ENCODE measurements at regions not wholly inside any gene's neighbourhood (a gene's known extent, or its start where the extent isn't known, plus 50 kb on each side); places are given as distances from the start of the nearest gene placed in this dataset.

DNA sequence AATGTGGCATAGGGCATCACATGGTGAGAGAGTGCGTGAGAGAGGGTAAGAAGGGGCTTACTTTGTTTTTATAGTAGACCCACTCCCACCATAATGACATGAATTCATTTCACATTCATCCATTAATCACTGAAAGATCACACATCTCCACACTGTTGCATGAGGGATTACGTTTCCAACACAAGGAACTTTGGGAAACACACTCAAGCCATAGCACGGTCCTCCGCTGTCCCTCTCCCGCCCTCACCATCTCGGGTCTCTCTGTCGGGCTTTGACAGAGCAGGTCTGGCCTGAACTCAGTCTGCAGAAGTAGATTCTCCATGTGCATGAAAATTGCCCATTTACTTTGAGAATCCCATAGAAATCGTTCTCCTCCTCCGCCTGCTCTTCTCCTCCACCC lies 312.2 kb downstream of the MATN1 start:
- H3K36me3 ChIP-seq (ENCODE audit: control insufficient read depth, insufficient read depth, low read length): no peaks in the 10 kb centered on the region
- H3K27me3 ChIP-seq (ENCODE audit: control insufficient read depth, insufficient read depth, low read length): peaks cover 6% of the 10 kb centered on the region
- H3K4me3 ChIP-seq (ENCODE audit: low read depth, low read length): no peak overlapping the region
- no peak for DNase-seq (ENCODE audit: low read depth)
- TF ChIP-seq, protein P1, sequence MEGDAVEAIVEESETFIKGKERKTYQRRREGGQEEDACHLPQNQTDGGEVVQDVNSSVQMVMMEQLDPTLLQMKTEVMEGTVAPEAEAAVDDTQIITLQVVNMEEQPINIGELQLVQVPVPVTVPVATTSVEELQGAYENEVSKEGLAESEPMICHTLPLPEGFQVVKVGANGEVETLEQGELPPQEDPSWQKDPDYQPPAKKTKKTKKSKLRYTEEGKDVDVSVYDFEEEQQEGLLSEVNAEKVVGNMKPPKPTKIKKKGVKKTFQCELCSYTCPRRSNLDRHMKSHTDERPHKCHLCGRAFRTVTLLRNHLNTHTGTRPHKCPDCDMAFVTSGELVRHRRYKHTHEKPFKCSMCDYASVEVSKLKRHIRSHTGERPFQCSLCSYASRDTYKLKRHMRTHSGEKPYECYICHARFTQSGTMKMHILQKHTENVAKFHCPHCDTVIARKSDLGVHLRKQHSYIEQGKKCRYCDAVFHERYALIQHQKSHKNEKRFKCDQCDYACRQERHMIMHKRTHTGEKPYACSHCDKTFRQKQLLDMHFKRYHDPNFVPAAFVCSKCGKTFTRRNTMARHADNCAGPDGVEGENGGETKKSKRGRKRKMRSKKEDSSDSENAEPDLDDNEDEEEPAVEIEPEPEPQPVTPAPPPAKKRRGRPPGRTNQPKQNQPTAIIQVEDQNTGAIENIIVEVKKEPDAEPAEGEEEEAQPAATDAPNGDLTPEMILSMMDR (IDR thresholded peaks at IDR 0.05; ENCODE audit: insufficient read depth, low read length, poor library complexity, severe bottlenecking): no peak

DNA sequence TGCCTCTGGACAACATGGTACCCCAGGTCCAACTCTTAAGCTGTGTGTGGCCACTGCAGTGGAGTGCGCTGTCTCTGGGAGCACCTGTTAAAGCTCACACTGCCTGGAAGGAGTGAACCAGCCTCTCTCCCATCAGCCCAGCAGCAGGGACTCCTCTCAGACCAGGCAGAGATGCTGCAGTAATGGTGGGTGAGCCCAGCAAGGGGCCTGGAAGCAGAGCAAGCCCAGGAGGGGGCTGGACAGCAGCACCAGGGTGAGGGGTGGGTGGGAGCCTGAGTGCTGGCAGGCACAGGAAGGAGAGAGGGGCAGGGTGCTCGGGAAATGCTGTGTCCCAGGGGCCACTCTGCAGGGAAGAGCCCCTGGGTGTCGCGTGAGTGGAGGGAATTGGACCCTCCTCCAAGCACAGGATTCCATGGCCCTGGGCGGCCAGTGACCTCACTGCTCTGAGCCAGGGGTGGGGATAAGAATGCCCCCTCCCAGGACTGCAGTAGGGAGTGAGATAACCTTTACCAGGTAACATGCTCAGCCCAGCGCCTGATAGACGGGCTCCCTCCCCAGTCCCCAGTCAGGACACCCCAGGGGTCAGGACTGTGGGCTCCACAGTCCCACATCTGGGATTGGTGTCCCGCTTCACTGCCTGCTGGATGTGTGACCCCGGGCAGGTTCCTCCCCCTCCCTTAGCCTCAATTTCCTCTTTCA lies 313.1 kb downstream of the MATN1 start:
- TF ChIP-seq, protein P1 (IDR thresholded peaks at IDR 0.05; ENCODE audit: insufficient read depth, low read length, poor library complexity, severe bottlenecking): no peak
- Histone ChIP-seq H3K4me3 (ENCODE audit: low read depth, low read length) (no peak overlapping the region), H3K27me3 (ENCODE audit: control insufficient read depth, insufficient read depth, low read length) (peaks cover 8% of the 10 kb centered on the region), H3K36me3 (ENCODE audit: control insufficient read depth, insufficient read depth, low read length) (no peaks in the 10 kb centered on the region)
- DNase-seq (ENCODE audit: low read depth): no peak

GRCh38 chr1:30409476-30410152 lies 313.8 kb downstream of the MATN1 start:
- Histone ChIP-seq H3K36me3 (ENCODE audit: control insufficient read depth, insufficient read depth, low read length) (no peaks in the 10 kb centered on the region), H3K27me3 (ENCODE audit: control insufficient read depth, insufficient read depth, low read length) (peaks cover 12% of the 10 kb centered on the region), H3K4me3 (ENCODE audit: low read depth, low read length) (no peak overlapping the region)
- TF ChIP-seq, protein P1 (IDR thresholded peaks at IDR 0.05; ENCODE audit: insufficient read depth, low read length, poor library complexity, severe bottlenecking): no peak
- DNase-seq (ENCODE audit: low read depth): no peak

- TF ChIP-seq, protein P1 (IDR thresholded peaks at IDR 0.05; ENCODE audit: insufficient read depth, low read length, poor library complexity, severe bottlenecking): no peak
- H3K4me3 ChIP-seq (ENCODE audit: low read depth, low read length): no peak overlapping the region
- H3K27me3 ChIP-seq (ENCODE audit: control insufficient read depth, insufficient read depth, low read length): peaks cover 13% of the 10 kb centered on the region
- H3K36me3 ChIP-seq (ENCODE audit: control insufficient read depth, insufficient read depth, low read length): no peaks in the 10 kb centered on the region
- no peak for DNase-seq (ENCODE audit: low read depth)
Measured at GRCh38 chr1:30407865-30408580, 315.4 kb downstream of the MATN1 start.

DNA sequence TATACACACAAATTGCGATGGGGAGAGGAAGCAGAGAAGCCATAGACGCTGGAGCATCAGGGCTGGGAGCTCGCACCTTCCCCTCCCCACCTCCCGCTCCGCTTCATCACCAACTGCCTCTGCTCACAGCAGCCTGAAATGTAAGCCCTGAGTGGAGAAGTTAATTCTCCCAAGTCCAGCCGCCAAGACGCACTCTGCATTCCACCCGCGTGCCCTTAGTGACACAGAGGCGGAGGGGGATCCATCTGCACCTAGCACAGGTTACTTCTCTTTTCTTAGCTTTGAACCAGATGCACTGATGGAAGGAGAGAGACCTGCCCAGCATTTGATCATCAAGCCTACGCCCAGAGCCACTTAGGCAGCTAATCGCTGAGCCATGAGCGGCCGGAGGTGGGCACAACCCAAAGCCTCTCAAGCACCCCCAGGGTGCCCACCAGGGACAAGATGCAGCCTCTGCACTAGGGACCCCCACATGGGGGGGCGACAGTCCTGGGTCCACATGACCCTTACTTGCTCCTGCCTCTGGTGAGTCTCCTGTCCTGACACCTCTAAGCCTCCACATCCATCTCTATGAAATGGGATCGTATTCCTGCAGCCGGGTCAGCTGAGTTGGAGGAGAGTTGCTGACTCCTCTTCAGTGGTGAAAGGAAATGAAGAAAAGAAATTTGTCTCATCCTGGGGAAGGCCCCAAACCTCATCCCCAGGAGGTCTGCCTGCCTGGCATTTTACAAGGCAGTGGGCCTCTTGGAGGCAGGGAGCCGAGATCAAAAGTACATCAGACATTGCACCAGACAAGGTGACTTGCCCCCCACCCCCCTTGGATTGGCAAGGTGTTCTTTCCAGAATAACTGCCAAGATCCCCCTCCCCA lies 316.2 kb downstream of the MATN1 start:
- no peak for DNase-seq (ENCODE audit: low read depth)
- TF ChIP-seq, protein P1 (IDR thresholded peaks at IDR 0.05; ENCODE audit: insufficient read depth, low read length, poor library complexity, severe bottlenecking): no peak

More for the DNA sequence above, 316.2 kb downstream of the MATN1 start:
- Histone ChIP-seq H3K36me3 (ENCODE audit: control insufficient read depth, insufficient read depth, low read length) (no peaks in the 10 kb centered on the region), H3K27me3 (ENCODE audit: control insufficient read depth, insufficient read depth, low read length) (peaks cover 13% of the 10 kb centered on the region), H3K4me3 (ENCODE audit: low read depth, low read length) (no peak overlapping the region)

Measured in kidney epithelial cell (primary cell).